ENCODE measurements at regions not wholly inside any gene's neighbourhood (a gene's known extent, or its start where the extent isn't known, plus 50 kb on each side); places are given as distances from the start of the nearest gene placed in this dataset.

- no peak for DNase-seq (ENCODE audit: low read depth)
These were observed 61.6 kb upstream of the COL13A1 start for GRCh38 chr10:69740126-69740525.

- DNase-seq (ENCODE audit: low read depth) = no peak
These were observed 60.5 kb upstream of the COL13A1 start for GRCh38 chr10:69741252-69741651.

DNA sequence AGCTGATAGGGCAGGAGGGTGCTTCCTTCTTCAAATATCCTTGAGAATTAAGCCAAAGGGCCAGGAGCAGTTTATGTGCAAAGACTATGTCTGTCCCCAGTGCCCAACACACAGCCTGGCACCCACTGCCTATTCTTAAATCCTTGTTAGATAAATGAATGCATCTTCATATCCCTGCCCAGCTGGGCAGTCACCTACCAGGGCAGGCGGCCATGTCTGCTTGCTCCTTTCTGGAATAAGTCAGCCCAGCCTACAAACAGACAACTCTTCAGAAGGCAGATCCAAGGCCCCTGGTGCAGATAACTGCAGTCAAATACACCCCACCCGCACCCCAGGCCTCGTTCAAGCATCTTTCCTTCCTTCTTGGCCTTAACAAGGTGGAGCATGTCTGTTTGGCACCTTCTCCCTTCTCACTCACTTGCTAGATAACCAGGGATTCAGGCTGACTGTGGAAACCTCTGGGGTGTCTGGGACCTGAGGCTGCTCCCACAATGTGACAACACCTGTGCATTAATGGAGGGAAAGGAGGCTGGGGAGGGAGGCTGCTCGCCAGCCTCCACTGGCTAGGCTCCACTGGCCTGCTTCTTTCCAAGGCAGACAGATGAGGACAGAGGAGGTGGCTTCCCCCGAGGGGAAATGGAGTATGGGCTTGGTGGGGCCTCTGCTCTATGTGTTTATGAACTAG is 59.9 kb upstream of the COL13A1 start:
- DNase-seq (ENCODE audit: low read depth) = no peak

- no peak for DNase-seq (ENCODE audit: low read depth)
These were observed 59.4 kb upstream of the COL13A1 start for GRCh38 chr10:69742356-69742695.

GRCh38 chr10:69742928-69743602 is 58.6 kb upstream of the COL13A1 start:
- no peak for DNase-seq (ENCODE audit: low read depth)

- DNase-seq (ENCODE audit: low read depth) = no peak
These were observed 56.7 kb upstream of the COL13A1 start for GRCh38 chr10:69744971-69745370.

- no peak for DNase-seq (ENCODE audit: low read depth)
These were observed 56.0 kb upstream of the COL13A1 start for GRCh38 chr10:69745698-69746097.

DNA sequence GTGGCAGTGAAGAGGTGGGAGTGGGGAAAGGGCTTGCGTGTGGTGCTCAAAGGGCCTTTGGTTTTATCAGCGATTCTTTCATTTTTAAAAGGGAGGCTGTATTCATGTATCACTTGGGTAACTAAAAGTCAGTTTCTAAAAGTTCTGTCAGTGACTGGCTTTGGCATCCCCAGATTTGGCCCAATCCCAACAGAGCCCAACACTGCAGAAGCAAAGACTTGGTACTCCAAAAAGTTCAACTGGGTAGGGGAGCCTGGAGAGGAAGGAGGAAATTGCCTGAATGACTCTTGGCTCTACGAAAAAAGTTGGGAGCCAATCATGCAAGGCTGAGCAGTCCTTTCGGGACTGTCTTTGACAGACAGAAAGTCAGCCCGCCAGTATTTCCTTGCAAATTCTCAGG is 54.5 kb upstream of the COL13A1 start:
- DNase-seq (ENCODE audit: low read depth) = no peak

DNA sequence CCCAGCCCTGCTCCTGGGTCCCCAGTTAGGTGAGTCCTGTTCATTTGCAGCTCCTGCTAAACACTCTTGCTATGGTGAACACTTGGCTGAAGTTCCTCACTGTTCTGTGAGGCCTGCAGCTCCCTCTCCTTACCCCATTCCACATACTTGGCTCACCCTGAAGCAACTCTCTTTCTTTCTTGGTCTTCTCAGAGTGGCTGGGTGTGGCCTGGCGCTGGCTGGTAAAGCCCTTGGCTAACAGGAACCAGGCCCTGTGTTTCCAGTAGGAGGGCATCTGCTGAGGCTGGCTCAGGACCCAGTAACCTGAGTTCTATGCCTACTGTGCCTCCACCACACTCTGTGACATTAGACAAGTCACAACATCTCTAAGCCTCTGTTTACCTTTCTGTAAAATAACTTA is 53.1 kb upstream of the COL13A1 start:
- no peak for DNase-seq (ENCODE audit: low read depth)

GRCh38 chr10:69749178-69750010 is 52.3 kb upstream of the COL13A1 start:
- DNase-seq (ENCODE audit: low read depth) = no peak

DNA sequence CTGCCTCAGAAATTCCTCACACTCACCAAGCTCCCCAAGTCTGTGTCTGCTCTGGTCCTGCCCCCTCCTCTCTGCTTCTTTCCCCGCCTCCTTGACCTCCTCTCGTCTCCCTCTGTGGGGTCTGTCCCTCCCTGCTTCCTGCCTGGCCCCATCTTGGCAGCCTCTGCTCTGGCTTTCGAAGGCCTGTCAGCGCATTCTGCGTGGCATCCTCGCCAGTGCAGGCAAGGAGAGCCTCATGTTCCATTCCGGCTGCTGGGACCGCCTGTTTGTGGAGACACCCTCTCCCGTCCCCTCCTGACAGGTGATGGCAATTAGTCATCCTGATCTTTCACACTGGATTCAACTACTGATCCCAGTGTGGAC is 51.7 kb upstream of the COL13A1 start:
- no peak for DNase-seq (ENCODE audit: low read depth)

DNA sequence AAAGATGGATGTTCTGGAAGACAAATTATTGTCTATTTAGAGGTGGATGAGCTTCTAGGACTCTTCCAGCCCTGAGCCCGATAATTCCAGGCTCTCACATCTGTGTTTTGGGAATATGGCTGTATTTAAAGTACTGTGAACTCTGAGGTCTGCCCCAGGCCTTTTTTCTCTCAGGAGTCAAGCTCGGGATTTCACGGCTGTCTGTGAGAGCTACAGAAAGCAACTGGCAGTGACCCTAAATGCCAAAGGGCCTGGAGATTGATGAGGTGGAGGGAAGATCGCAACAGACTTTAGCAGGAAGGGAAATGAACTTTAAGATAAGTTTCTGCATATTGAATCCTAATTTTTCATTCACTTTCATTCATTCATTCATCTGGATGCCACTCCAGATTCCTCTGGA is 51.0 kb upstream of the COL13A1 start:
- no peak for DNase-seq (ENCODE audit: low read depth)

DNA sequence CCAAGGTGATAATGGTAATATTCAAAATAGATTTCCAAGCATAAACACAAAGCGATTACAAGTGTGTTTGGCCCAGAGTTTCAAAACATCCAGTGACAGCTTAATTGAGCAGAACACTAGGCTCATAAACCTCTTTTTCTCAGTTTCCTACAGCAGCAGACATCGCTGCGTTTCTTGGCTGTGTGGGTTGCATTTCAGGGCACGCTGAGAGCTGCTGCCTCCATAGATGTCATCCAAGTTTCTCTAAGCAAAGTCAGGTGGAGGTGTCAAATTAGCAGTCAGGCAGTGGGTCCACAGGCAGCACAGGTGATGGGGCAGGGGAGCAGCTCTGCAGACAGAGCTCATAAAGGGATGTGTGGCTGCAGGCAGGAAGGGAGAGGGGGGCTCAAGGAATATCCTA is 50.5 kb upstream of the COL13A1 start:
- DNase-seq (ENCODE audit: low read depth) = no peak

All from GM04503 (cell line).